RPMI7951 (cell line): ENCODE measurements at regions not wholly inside any gene's neighbourhood (a gene's known extent, or its start where the extent isn't known, plus 50 kb on each side); places are given as distances from the start of the nearest gene placed in this dataset.
"Not testable (repeated sequence)": the region's sequence is repeated elsewhere in the genome, so short reads cannot be mapped to it uniquely, and the experiment has no call there.

ENCODE experiments used
- DNase-seq: peaks from one replicate; pipeline ENCODE4 v3.0.0-alpha.2; 2012; ENCODE audit warnings: low read depth

DNA sequence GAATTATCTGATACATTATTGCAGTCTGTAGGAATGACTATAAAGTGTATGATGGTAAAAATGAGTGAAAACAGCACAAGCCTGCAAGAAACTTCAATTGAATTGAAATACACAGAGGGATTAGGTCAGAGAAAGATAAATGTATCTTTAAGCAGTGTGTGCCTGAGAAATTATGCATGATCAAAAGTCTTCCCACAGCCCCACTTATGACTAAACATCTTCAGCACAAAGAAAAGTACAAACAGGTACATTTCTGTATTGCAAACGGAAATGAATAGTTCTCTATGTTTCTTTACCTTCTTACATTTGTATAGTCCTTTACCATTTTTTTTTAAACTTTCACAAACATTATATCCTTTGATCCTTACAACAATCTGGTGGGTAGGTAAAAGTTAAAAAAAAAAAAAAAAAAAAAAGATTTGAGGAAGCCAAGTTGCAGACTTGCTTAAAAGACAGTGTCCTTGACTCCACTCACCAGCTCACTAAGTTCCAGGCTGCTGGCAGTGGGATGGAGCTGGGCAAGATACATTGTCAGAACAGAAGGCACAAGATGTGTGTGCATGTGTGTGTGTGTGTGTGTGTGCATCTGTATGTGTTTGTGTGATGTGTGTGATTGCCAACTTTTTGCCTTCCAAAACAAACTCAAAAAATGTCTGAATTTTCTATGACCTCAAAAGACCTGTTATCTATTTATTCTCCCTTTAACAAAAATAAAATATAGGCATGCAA is 423.7 kb upstream of the ACVR2A start:
- no peak for DNase-seq

DNA sequence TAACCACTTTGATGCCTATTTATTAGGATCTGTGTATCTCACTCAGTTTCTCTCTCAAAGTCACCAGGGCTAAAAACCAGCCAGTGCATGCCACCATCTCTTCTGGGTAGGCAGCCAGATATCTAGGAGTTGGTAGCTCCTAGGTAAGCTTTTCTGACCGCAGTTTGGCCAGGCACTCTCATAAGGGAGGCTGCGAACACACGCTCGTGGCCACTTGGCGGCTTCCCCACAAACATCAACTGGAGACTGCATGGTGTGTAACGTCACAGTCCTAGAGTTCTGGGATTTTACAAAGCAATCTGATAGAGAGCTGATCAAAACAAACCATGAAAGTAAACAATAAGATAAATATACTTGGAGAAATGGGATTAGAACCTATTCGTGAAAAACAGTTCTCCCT is 424.3 kb upstream of the ACVR2A start:
- DNase-seq, result peak; percentile 2

DNA sequence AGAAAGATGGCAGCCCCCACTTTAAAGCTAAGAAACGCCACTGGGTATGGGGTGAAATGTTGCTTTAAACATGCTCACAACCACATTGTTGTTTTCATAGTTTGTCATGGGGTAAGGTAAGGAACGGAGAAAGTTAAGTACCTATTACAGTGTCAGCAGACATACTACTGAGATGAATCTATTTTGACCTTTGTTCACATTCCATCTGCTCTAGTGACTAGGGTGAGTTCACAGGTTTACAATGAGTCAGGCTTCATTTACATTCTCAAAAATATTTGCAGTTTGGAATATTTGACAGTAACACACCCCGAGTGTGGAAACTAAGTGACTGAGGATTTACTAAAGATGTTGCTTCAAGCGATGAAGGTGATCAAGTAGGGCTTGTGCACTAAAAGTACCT is 428.7 kb upstream of the ACVR2A start:
- DNase-seq, result no peak

DNA sequence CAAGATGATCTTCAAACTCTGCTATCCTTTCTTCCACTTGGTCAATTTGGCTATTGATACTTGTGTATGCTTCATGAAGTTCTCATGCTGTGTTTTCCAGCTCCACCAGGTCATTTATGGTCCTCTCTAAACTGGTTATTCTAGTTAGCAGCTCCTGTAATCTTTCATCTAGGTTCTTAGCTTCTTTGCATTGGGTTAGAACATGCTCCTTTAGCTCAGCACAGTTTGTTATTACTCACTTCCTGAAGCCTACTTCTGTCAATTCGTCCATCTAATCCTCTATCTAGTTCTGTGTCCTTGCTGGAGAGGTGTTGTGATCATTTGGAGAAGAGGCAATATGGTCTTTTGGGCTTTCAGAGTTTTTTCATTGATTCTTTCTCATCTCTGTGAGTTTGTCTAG is 430.2 kb upstream of the ACVR2A start:
- DNase-seq, result not testable (repeated sequence)

DNA sequence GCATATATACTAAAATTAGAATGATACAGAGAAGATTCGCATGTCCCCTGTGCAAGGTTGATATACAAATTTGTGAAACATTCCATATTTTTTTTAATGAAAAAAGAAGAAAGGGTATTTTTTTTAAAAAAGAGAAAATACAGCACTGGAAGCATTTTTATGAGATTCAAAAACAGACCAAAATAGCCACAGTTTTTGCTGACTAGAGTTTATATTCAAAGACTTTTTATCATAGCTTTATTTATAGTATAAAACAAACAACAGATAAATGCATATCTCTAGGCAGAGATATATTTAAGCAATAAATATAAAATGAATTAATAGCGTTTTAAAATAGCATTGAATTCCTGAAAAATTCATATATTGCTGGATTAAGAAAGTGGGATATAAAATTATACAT is 436.5 kb upstream of the ACVR2A start:
- DNase-seq, result no peak

DNA sequence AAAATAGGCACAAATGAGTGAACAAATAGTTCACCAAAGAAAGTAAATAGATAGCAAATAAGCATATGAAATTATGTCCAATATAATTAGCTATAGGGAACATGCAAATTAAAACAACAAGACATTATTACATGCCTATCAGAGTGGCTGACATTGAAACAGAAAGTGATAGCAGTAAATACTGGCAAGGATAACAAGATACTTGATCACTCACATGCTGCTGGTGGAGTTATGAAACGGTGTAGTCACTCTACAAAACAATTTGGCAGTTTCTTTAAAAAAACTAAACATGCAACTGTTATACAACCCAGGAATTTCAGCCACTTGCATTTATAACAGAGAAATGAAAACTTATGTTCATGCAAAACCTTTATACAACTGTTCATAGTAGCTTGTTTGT is 439.2 kb upstream of the ACVR2A start:
- DNase-seq, result no peak

DNA sequence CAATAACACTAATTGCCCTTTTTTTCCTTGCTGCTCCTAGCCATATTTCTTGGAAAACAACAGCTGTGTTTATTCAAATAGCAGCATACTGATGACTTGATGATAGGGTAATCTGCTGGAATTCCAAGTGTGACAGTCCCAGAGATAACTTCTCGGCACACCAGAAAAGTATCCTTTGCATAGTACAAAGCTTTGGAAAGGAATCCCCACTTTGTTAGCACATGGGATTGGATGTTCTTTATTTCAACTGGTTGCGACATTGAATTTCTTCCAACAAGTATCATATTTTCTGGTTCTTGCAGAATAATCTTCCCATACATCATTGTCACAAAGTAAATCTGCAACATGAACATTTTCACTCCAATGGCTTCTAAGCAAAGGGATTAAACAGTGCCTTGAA is 445.8 kb upstream of the ACVR2A start:
- DNase-seq, result no peak

DNA sequence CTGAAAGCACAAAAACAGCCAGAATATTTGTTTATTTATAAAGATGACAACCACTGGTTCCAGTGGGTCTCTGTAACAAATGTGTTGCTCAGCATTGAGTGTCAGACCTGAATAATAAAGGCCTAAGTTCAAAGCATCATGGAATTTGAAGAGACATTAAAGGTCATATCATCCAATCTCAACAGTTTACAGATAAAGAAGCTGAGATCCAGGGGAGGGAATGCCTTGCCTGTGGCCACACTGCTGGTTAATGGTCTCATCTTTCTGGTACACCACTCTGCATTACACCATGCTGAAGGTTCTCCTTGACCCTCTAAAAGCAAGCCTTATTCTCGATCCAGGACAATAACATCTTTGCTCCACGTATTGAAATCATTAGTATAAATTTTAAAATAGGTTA is 446.5 kb upstream of the ACVR2A start:
- no peak for DNase-seq

DNA sequence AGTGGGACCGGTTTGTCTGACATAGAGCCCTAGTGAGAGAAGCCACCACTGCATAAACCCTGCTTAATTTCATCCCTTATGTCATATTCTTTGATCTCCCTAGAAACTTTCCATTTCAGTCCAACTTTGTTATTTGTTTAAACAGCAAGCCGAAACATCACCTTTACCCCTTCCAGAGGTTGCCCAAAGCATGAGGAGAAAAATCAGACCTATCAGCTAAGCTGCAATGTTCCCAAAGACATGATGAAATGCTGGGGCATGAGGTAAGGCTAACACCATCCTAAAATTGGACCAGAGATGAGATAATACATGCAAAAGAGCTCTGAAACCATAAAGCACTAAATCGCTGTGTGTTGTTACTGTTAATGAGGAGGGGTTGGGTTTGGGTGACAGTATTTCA is 447.9 kb upstream of the ACVR2A start:
- DNase-seq, result no peak

DNA sequence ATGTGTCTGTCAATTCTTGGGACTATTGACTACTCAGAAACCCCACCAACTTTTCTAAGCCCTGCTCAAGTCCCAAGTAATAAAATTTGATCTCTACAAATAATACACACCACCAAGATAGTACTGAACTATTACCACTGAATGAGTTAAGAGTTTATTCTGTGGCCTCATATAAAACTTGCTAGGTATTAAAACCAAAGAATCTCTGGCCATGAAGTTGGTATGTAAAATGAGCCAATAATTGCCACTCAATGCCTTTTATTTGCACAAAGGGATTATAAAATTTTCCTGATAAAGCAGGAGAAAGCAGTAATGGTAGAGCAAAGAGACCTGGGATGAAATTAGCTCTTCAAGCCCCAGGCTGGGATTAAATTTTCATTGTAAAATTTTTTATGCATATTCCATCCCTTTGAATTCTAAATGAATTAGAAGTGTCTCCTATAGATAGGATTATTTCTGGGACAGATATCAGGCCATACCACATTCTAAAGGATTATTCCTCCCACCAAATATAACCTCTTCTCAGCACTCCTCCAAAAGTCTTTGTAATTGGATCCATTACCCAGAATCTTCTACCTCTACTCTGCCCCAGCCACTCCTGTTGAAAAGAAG is 450.5 kb upstream of the ACVR2A start:
- DNase-seq, result no peak

DNA sequence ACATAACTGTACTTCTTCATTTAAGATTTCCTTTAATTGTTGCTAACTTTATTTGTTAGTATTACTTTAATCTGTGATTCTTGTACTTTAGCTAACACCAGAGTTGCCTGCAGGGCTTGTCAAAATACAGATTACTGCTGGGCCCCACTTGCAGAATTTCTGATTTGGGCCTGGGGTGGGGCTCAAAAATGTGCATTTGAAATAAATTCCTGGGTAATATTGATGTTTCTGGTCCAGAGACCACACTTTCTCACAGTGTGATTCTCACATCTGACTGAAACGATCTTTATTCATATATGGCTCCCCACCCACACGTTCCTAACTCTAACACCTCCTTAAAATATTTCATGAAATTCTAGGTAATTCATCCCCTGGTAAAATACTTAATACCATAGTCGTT is 452.6 kb upstream of the ACVR2A start:
- no peak for DNase-seq

DNA sequence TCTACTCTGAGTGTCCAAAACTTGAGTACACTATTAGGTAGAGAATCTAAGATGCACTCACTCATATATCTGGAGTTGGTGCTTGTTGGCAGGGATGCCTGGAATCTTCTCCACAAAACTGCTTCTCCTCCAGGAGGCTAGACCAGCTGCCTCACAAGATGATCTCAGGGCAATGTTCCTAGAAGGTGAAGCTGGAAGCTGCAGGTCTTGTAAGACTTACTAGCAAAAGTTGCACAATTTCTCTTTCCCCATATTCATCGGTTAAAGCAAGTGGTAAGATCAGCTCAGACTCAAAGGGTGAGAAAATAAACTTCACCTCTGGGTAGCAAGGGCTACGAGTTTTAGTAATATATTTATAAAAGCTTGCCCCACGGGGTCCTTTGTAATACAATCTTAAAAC is 454.4 kb upstream of the ACVR2A start:
- DNase-seq, result no peak

DNA sequence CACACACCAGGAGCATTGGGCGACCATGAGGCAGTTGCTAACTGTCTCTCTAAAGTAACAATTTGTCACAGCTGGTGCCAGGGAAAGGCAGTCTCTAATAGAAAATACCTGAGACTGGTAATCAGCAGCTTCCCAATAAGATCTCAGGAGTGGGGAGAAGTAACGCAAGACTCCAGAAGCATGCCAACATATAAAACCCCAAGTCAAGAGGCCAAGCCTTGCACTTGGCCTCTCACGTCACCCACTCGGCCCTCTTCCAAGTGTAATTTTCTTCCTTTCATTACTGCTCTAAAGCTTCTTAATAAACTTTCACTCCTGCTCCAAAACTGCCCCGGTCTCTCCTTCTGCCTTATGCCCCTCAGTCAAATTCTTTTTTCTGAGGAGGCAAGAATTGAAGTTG is 455.6 kb upstream of the ACVR2A start:
- DNase-seq, result no peak

DNA sequence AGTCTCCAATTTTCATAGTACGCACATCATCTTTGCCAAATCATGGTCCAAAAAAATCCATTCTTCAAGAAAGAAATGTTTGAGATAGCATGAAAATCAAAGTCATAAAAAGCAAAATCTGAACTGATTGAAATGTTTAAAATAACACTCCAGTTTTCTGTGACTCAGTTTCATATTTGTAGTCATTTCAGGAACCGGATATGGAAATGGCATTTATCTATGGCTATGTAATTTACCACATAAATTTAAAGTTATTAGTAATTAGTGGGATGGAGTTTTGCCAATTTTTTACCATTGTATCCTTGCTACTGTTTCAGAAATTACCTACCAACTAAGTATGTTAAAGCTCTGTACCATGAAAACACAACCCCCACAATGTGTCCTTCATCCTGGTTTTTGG is 456.6 kb upstream of the ACVR2A start:
- DNase-seq, result no peak

DNA sequence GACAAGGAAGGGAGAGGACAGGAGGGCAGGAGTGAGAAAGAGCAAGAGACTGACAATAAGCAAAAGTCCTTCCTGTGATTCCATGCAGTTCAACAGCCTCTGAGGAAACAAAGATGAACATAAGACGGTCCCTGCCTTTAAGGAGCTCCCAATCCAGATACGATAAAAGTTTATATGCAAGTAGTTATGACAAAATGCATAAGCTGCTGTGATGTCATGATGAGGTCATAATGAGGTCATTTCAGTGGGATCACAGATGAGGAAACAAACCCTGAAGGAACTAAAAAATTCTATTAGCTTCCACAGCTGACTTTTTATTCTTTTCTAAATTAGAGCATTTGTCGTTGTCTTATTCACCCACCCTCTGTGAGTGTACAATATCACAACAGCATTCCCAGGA is 458.5 kb upstream of the ACVR2A start:
- no peak for DNase-seq

DNA sequence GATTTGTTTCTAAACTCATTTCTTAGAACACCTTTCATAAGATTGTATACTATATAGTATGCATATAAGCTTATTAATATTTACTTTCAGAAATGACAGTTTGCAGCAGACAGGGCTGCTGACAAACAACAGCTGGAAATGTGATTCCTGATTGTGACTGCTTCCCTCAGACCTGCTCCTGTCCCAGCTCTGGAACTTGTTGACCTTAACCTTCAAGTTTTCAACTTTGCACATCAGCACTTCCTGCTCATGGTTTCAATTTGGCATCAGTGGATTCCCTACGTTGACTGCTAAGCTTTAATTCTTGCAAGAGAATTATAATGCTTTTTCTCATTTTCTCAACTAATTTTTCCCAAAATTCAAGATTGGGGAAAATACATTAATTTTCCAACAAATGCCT is 459.2 kb upstream of the ACVR2A start:
- no peak for DNase-seq

DNA sequence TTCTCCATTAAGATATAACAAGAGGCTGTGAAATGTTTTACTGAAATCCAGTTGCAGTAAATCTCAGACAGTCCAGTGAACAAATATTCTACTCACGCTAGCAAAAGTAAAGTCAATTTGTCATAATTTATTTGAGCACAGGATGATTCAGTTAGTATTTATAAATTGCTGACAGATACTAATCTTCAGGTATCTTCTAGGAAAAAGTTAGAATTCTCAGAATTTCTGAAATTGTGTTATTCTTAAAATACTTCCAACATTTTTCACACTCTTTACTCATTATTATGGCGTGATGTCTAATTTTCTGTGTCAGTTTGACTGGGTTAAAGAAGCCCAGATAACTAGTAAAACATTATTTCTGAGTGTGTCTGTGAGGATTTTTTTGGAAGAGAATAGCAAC is 460.2 kb upstream of the ACVR2A start:
- no peak for DNase-seq

DNA sequence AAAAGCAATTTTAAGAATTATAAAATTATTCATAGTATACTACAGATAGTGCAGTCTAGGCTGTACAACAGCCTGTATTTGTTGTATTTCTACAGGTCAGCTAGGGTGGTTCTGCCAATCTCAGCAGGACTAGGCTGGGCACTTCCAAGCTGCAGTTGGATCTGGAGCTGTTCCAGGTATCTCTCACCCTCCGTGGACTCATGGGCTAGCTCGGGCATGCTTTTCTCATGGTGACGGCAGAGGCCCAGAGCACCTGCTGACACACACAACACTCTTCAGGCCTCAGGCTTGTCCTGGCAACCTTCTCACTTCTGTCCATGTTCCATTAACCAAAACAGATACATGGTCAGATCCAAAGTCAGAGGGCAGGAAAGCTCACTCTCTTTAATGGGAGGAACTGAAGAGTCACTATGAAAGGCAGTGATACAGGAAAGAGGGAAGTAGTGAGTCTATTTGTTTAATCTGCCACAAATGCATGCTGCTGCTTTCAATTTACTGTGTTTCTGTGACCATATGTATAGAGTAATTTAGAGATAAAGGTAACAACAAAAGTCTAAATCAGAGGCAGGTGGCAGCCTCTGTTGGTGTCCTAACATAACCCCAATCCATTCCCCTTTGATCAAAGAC is 462.4 kb upstream of the ACVR2A start:
- DNase-seq, result no peak

DNA sequence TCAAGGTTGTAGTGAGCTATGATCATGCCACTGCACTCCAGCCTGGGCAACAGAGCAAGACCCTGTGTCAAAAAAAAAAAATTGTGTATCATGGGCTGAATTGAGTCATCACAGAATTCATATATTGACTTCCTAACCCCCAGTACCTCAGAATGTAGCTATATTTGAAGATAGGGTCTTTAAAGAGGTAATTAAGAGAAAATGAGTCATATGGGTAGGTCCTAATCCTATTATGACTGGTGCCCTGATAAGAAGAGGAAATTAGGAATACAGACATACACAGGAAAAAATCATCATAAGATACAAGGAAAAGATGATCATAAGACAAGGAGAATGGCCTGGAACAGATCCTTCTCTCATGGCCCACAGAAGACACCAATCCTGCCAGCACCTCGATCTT is 466.4 kb upstream of the ACVR2A start:
- no peak for DNase-seq

DNA sequence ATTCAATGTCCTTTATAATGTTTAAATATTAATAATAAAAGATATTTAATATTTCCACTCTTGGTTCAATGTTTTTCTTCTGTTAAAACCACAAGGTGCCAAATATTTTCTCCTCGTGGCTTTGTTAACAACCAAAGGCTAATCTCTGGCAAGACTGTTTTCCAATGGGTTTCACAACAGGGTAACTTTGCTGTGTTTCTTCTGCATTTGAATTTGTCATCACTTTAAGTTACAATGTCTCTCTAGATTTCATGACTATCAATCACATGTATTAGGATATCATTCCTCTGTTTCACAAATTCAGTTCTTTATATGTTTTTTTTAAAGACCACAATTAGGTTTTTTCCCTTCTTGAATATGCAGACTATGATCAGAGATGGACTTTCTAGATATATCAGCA is 469.8 kb upstream of the ACVR2A start:
- no peak for DNase-seq

DNA sequence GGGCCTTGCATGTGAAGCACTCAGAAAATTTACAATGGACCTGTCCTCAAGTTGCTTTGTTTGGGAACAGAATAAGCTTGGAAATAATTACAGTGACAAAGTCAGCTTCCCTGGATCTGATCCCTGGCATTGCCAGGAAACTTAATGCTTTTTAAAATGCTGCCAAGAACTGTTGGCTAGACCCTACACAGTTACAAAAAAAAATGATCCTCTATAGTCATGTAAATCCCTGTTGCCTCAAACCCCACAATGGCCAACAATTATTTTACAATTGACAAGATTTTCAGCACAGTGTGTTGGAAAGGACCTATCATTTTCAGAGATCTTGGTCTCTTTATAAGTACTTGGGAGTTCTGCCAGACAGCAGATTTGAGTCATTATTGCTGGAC is 470.4 kb upstream of the ACVR2A start:
- no peak for DNase-seq

DNA sequence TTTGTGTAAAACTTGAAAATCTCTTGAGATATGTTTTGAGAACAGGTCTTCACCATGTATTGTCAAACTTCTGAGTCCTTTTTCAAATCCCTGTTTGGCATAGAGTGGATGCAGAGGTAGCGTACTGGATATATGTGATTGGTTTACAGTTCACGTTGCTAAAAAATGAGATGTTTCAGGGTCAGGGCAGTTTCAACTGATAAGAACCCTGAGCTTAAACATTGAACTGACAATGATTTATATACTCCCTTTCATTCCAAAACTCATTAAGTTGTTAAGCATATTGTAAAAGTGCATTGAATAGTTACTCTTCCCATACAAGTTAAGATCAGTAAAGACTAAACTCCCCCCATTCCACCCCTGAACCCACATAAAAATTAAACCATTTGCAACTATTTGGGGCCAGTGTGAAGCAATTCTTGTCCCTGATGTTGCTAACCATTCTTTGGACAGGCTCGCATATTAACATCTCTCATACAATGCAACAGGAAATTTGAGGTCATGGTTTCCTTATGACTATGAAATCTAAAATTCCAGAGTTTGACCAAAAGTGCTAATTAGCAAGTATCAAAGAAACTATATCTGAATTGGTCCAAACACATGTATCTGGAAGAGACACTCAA is 470.9 kb upstream of the ACVR2A start:
- no peak for DNase-seq

DNA sequence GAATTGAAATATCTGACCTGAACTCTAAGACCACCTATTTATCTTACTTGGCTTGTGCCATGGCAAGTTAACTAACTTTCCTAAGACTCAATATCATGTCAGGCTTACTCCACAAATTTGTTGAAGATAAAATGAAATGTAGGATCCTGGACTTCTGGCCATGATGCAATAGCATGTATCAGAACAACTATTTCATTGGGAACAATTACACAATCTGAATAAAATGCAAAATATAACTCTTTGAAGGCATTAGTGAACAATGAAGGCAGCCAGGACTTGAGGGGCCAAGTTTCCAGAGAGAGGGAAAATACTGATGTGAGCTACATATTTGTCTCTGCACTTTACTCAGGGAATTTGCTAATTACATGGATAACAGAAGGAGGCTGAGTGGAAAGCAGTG is 476.5 kb upstream of the ACVR2A start:
- DNase-seq, result no peak
